ENCODE measurements at regions not wholly inside any gene's neighbourhood (a gene's known extent, or its start where the extent isn't known, plus 50 kb on each side); places are given as distances from the start of the nearest gene placed in this dataset.

GRCh38 chr7:66413379-66414114, 208.4 kb downstream of the TPST1 start:
- peak; percentile 93 to 95 (median 94) for DNase-seq
- no peaks in the 10 kb centered on the region for H3K9me3 ChIP-seq
- H3K4me3 ChIP-seq, result peak overlapping the region; percentile 42
- peak; percentile 42 for TF ChIP-seq POLR2A (IDR thresholded peaks at IDR 0.05)
- peak; percentile 17 for TF ChIP-seq EP300 (IDR thresholded peaks at IDR 0.05)
- TF ChIP-seq CTCF (IDR thresholded peaks at IDR 0.05), result peak in 2 of 3 donors; percentile 52 to 55
- H3K36me3 ChIP-seq, result no peaks in the 10 kb centered on the region
- no peaks in the 10 kb centered on the region for H3K27me3 ChIP-seq
- 1 to 6% (median 2%) methylated on average over 19 to 49 of the region's 49 CpGs for WGBS, 3 donors
- peak overlapping the region; percentile 53 to 88 for H3K27ac ChIP-seq
- intact Hi-C loops (cut with DNase I), result loop anchor here in 1 of 4 donors (5.0 kb wide), 1 partner anchor 206 kb away; the partner anchor contains the start of gene TPST1
- H3K4me1 ChIP-seq (ENCODE audit: insufficient read depth), result peaks cover 1% of the 10 kb centered on the region

- DNase-seq, result no peak
- no peaks in the 10 kb centered on the region for H3K27me3 ChIP-seq
- intact Hi-C loops (cut with DNase I), result no loop called here
- no peak overlapping the region for H3K4me3 ChIP-seq
- 61 to 73% (median 68%) methylated on average over 4 of the region's 4 CpGs for WGBS, 3 donors
- H3K4me1 ChIP-seq (ENCODE audit: insufficient read depth), result peaks cover 1% of the 10 kb centered on the region
- no peak overlapping the region for H3K27ac ChIP-seq
- no peaks in the 10 kb centered on the region for H3K36me3 ChIP-seq
- no peak for TF ChIP-seq POLR2A (IDR thresholded peaks at IDR 0.05)
- TF ChIP-seq CTCF (IDR thresholded peaks at IDR 0.05), result no peak
- no peak for TF ChIP-seq EP300 (IDR thresholded peaks at IDR 0.05)
- no peaks in the 10 kb centered on the region for H3K9me3 ChIP-seq
These were observed 210.6 kb downstream of the TPST1 start for GRCh38 chr7:66415659-66416265.

GRCh38 chr7:66418537-66418936, 210.1 kb upstream of the KCTD7 start:
- no peaks in the 10 kb centered on the region for H3K9me3 ChIP-seq
- intact Hi-C loops (cut with DNase I), result no loop called here
- no peaks in the 10 kb centered on the region for H3K27me3 ChIP-seq
- TF ChIP-seq CTCF (IDR thresholded peaks at IDR 0.05), result no peak
- TF ChIP-seq POLR2A (IDR thresholded peaks at IDR 0.05), result no peak
- no peak for TF ChIP-seq EP300 (IDR thresholded peaks at IDR 0.05)
- no peak for DNase-seq
- H3K27ac ChIP-seq, result no peak overlapping the region
- 94 to 97% (median 96%) methylated on average over 3 of the region's 3 CpGs for WGBS, 3 donors
- H3K4me3 ChIP-seq, result no peak overlapping the region
- H3K4me1 ChIP-seq (ENCODE audit: insufficient read depth), result peaks cover 1% of the 10 kb centered on the region
- no peaks in the 10 kb centered on the region for H3K36me3 ChIP-seq

- no peak overlapping the region for H3K4me3 ChIP-seq
- no peaks in the 10 kb centered on the region for H3K27me3 ChIP-seq
- 80 to 87% (median 86%) methylated on average over 3 of the region's 3 CpGs for WGBS, 3 donors
- peaks cover 1% of the 10 kb centered on the region for H3K4me1 ChIP-seq (ENCODE audit: insufficient read depth)
- no peaks in the 10 kb centered on the region for H3K36me3 ChIP-seq
- H3K27ac ChIP-seq, result no peak overlapping the region
- TF ChIP-seq EP300 (IDR thresholded peaks at IDR 0.05) (no peak), POLR2A (IDR thresholded peaks at IDR 0.05) (no peak), CTCF (IDR thresholded peaks at IDR 0.05) (no peak)
- no peaks in the 10 kb centered on the region for H3K9me3 ChIP-seq
- intact Hi-C loops (cut with DNase I), result no loop called here
- no peak for DNase-seq
These were observed 209.5 kb upstream of the KCTD7 start for GRCh38 chr7:66419210-66419609.

Data from ovary (tissue), 7 donors.